ENCODE measurements at regions not wholly inside any gene's neighbourhood (a gene's known extent, or its start where the extent isn't known, plus 50 kb on each side); places are given as distances from the start of the nearest gene placed in this dataset.

DNA sequence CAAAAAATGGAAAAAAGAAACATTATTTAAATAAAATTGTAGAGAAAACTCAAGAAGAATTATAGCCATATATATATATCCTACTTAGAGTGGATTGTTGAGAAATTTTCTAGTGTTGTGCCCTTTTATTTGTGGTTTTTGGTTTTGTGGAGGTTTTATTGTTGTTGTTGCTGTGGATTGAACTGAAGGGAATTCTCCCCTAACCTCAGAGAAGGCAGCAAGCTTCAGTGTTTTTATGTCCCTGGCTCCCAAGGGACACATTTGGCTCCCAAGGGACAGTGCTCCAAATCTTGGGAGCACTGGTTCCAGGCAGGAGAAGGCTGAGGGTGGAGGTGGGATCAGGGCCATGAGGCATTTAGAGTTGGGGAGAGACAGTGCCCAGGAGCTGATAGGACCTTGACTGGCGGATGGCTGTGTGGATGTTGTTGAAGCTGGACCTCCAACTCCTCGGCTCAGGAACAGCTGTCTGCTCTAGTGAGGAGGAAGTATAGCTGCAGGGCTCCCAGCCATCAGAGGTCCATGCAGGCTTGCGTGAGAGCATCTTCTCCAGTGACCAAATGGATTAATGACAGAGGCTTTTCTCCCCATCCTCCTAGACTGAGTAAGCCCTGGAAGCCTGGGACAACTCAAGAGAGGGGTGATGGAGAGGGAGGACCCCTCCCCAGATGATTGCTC is 100.5 kb downstream of the TEX35 start:
- H3K27ac ChIP-seq (ENCODE audit: low read depth in 1 of 2, low read length in 1 of 2) = no peak overlapping the region
- WGBS = 92% methylated on average over 3 of the region's 3 CpGs

DNA sequence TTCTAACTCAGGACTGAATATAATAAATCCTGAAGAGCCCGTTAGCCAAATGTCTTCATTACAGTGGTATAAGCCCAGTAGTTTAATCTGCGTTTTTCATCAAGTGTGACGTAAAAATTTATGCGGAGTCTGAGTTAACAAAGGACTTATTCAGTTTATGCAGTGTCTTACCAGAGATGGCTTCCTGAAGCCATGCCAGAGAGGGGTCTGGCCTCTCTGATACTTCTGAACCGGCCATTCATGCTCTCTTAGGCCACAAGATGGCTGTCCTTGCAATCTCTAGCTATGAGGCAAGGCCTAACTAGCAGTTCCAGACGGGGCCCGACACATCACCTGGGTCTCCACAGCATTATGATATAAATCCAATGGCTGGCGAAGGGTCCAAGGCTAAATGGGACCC is 101.4 kb downstream of the TEX35 start:
- DNase-seq (ENCODE audit: low read depth in 6 of 9, low spot score in 9 of 9) = no peak
- H3K27ac ChIP-seq (ENCODE audit: low read depth in 1 of 2, low read length in 1 of 2) = no peak overlapping the region
- no peaks in the 10 kb centered on the region for H3K36me3 ChIP-seq (ENCODE audit: control insufficient read depth in 2 of 2, insufficient read depth in 2 of 2, low read length in 1 of 2)
- no peaks in the 10 kb centered on the region for H3K4me1 ChIP-seq (ENCODE audit: control insufficient read depth in 2 of 2, insufficient read depth in 2 of 2, low read length in 2 of 2)
- no peaks in the 10 kb centered on the region for H3K9me3 ChIP-seq (ENCODE audit: control insufficient read depth in 2 of 2, insufficient read depth in 1 of 2, low read length in 1 of 2)
- WGBS = 96% methylated on average over 8 of the region's 8 CpGs
- no peak overlapping the region for H3K4me3 ChIP-seq (ENCODE audit: low read length in 2 of 2)
- H3K27me3 ChIP-seq (ENCODE audit: control insufficient read depth in 2 of 2, insufficient read depth in 1 of 2, low read length in 1 of 2) = no peaks in the 10 kb centered on the region

More for the DNA sequence above, 100.5 kb downstream of the TEX35 start:
- no peaks in the 10 kb centered on the region for H3K9me3 ChIP-seq (ENCODE audit: control insufficient read depth in 2 of 2, insufficient read depth in 1 of 2, low read length in 1 of 2)
- DNase-seq (ENCODE audit: low read depth in 6 of 9, low spot score in 9 of 9) = no peak
- no peaks in the 10 kb centered on the region for H3K36me3 ChIP-seq (ENCODE audit: control insufficient read depth in 2 of 2, insufficient read depth in 2 of 2, low read length in 1 of 2)
- H3K4me3 ChIP-seq (ENCODE audit: low read length in 2 of 2) = no peak overlapping the region
- peaks cover 0 to 1% of the 10 kb centered on the region in 2 donors for H3K4me1 ChIP-seq (ENCODE audit: control insufficient read depth in 2 of 2, insufficient read depth in 2 of 2, low read length in 2 of 2)
- H3K27me3 ChIP-seq (ENCODE audit: control insufficient read depth in 2 of 2, insufficient read depth in 1 of 2, low read length in 1 of 2) = no peaks in the 10 kb centered on the region

GRCh38 chr1:178619042-178619927 is 105.8 kb upstream of the RALGPS2 start:
- no peak overlapping the region for H3K27ac ChIP-seq (ENCODE audit: low read depth in 1 of 2, low read length in 1 of 2)
- WGBS = 94% methylated on average over 4 of the region's 4 CpGs

DNA sequence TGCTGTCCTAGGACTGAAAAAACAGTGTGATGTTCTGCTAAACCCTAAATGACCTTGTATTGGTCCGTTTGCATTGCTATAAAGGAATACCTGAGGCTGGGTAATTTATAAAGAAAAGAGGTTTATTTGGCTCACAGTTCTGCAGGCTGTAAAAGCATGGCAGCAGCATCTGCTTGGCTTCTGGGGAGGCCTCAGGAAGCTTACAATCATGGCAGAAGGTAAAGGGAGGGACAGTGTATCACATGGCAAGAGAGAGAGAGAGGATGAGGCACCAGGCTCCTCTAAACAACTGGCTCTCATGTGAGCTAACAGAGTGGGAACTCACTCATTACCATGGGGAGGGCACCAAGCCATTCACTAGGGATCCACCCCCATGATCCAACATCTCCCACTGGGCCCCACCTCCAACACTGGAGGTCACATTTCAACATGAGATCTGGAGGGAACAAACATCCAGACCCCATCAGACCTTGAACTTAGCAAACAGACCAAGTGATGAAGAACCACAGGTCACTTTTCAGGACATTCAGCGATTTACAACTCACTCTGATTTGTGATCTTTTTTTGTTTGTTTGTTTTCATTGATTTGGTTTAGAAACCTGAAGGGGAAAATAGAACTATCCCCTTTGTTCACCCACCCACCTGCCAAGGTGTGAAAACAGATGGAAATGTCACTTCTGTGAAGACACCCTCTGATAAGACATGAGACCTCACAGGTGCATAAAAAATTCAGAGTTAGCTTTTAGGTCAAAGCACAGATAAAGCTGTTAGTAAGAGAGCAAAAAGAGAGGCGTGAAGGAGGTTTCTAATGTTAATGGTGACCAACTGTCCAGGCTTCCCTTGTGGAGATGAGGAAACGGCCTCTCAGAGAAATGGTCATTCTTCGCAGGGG is 104.2 kb upstream of the RALGPS2 start:
- 91% methylated on average over 5 of the region's 5 CpGs for WGBS
- no peak overlapping the region for H3K4me3 ChIP-seq (ENCODE audit: low read length in 2 of 2)
- no peaks in the 10 kb centered on the region for H3K9me3 ChIP-seq (ENCODE audit: control insufficient read depth in 2 of 2, insufficient read depth in 1 of 2, low read length in 1 of 2)
- no peak overlapping the region for H3K27ac ChIP-seq (ENCODE audit: low read depth in 1 of 2, low read length in 1 of 2)
- H3K36me3 ChIP-seq (ENCODE audit: control insufficient read depth in 2 of 2, insufficient read depth in 2 of 2, low read length in 1 of 2) = no peaks in the 10 kb centered on the region
- H3K27me3 ChIP-seq (ENCODE audit: control insufficient read depth in 2 of 2, insufficient read depth in 1 of 2, low read length in 1 of 2) = no peaks in the 10 kb centered on the region
- DNase-seq (ENCODE audit: low read depth in 6 of 9, low spot score in 9 of 9) = no peak
- H3K4me1 ChIP-seq (ENCODE audit: control insufficient read depth in 2 of 2, insufficient read depth in 2 of 2, low read length in 2 of 2) = no peaks in the 10 kb centered on the region

More at GRCh38 chr1:178619042-178619927, 105.8 kb upstream of the RALGPS2 start:
- DNase-seq (ENCODE audit: low read depth in 6 of 9, low spot score in 9 of 9) = no peak
- no peaks in the 10 kb centered on the region for H3K4me1 ChIP-seq (ENCODE audit: control insufficient read depth in 2 of 2, insufficient read depth in 2 of 2, low read length in 2 of 2)
- no peak overlapping the region for H3K4me3 ChIP-seq (ENCODE audit: low read length in 2 of 2)
- no peaks in the 10 kb centered on the region for H3K36me3 ChIP-seq (ENCODE audit: control insufficient read depth in 2 of 2, insufficient read depth in 2 of 2, low read length in 1 of 2)
- no peaks in the 10 kb centered on the region for H3K9me3 ChIP-seq (ENCODE audit: control insufficient read depth in 2 of 2, insufficient read depth in 1 of 2, low read length in 1 of 2)
- H3K27me3 ChIP-seq (ENCODE audit: control insufficient read depth in 2 of 2, insufficient read depth in 1 of 2, low read length in 1 of 2) = no peaks in the 10 kb centered on the region

DNA sequence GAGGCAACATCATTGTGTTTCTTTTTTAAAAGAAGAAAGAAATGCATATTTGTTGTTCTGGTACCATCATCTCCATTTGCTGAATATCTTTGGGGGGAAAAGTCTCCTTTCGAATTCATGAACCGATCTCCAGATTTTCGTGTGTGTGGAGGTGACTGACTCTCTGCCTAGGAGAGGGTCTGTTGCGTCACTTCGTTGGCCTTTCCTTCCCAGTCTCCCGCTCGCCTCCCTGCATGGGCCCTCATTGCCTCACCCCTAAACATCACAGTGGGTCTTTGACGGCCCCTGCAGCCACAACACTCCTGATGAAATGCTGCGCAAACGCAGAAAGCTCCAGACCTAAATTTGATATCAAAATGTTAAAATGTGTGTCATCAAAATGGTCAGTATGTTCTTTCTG is 103.2 kb upstream of the RALGPS2 start:
- Histone ChIP-seq H3K27ac (ENCODE audit: low read depth in 1 of 2, low read length in 1 of 2) (no peak overlapping the region), H3K27me3 (ENCODE audit: control insufficient read depth in 2 of 2, insufficient read depth in 1 of 2, low read length in 1 of 2) (no peaks in the 10 kb centered on the region), H3K9me3 (ENCODE audit: control insufficient read depth in 2 of 2, insufficient read depth in 1 of 2, low read length in 1 of 2) (no peaks in the 10 kb centered on the region), H3K36me3 (ENCODE audit: control insufficient read depth in 2 of 2, insufficient read depth in 2 of 2, low read length in 1 of 2) (no peaks in the 10 kb centered on the region), H3K4me3 (ENCODE audit: low read length in 2 of 2) (no peak overlapping the region), H3K4me1 (ENCODE audit: control insufficient read depth in 2 of 2, insufficient read depth in 2 of 2, low read length in 2 of 2) (no peaks in the 10 kb centered on the region)
- no peak for DNase-seq (ENCODE audit: low read depth in 6 of 9, low spot score in 9 of 9)
- WGBS = 98% methylated on average over 10 of the region's 10 CpGs

DNA sequence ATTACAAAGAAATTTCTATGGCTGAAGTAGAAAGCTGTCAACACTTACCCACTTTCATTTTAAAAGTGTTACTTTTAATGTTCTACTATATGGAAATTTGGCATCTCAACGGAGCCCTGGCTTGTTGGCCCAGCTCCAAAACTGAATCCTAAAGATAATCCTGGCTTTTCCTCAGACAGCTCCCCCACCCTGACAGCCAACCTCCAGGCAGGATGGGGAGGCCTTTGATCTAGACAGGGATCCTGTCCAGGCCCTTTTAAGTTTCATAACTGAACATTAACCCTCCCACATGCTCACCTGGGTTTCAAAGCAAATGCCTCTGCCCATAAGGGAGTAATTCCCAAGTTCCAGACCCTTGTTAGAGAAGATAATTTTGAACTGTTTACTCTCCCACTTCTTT is 99.3 kb upstream of the RALGPS2 start:
- Histone ChIP-seq H3K4me1 (ENCODE audit: control insufficient read depth in 2 of 2, insufficient read depth in 2 of 2, low read length in 2 of 2) (no peaks in the 10 kb centered on the region), H3K27me3 (ENCODE audit: control insufficient read depth in 2 of 2, insufficient read depth in 1 of 2, low read length in 1 of 2) (no peaks in the 10 kb centered on the region), H3K36me3 (ENCODE audit: control insufficient read depth in 2 of 2, insufficient read depth in 2 of 2, low read length in 1 of 2) (no peaks in the 10 kb centered on the region), H3K9me3 (ENCODE audit: control insufficient read depth in 2 of 2, insufficient read depth in 1 of 2, low read length in 1 of 2) (no peaks in the 10 kb centered on the region), H3K27ac (ENCODE audit: low read depth in 1 of 2, low read length in 1 of 2) (no peak overlapping the region), H3K4me3 (ENCODE audit: low read length in 2 of 2) (no peak overlapping the region)
- no peak for DNase-seq (ENCODE audit: low read depth in 6 of 9, low spot score in 9 of 9)
- 89% methylated on average over 1 of the region's 1 CpG for WGBS

- no peaks in the 10 kb centered on the region for H3K9me3 ChIP-seq (ENCODE audit: control insufficient read depth in 2 of 2, insufficient read depth in 1 of 2, low read length in 1 of 2)
- no peaks in the 10 kb centered on the region for H3K36me3 ChIP-seq (ENCODE audit: control insufficient read depth in 2 of 2, insufficient read depth in 2 of 2, low read length in 1 of 2)
- no peaks in the 10 kb centered on the region for H3K27me3 ChIP-seq (ENCODE audit: control insufficient read depth in 2 of 2, insufficient read depth in 1 of 2, low read length in 1 of 2)
- no peaks in the 10 kb centered on the region for H3K4me1 ChIP-seq (ENCODE audit: control insufficient read depth in 2 of 2, insufficient read depth in 2 of 2, low read length in 2 of 2)
- H3K27ac ChIP-seq (ENCODE audit: low read depth in 1 of 2, low read length in 1 of 2) = no peak overlapping the region
- WGBS = 89% methylated on average over 2 of the region's 2 CpGs
- no peak overlapping the region for H3K4me3 ChIP-seq (ENCODE audit: low read length in 2 of 2)
- DNase-seq (ENCODE audit: low read depth in 6 of 9, low spot score in 9 of 9) = no peak
Observed at GRCh38 chr1:178627037-178627436, 98.0 kb upstream of the RALGPS2 start.

- H3K4me1 ChIP-seq (ENCODE audit: control insufficient read depth in 2 of 2, insufficient read depth in 2 of 2, low read length in 2 of 2) = no peaks in the 10 kb centered on the region
- DNase-seq (ENCODE audit: low read depth in 6 of 9, low spot score in 9 of 9) = no peak
- H3K27ac ChIP-seq (ENCODE audit: low read depth in 1 of 2, low read length in 1 of 2) = no peak overlapping the region
- no peaks in the 10 kb centered on the region for H3K27me3 ChIP-seq (ENCODE audit: control insufficient read depth in 2 of 2, insufficient read depth in 1 of 2, low read length in 1 of 2)
- no peak overlapping the region for H3K4me3 ChIP-seq (ENCODE audit: low read length in 2 of 2)
- no peaks in the 10 kb centered on the region for H3K36me3 ChIP-seq (ENCODE audit: control insufficient read depth in 2 of 2, insufficient read depth in 2 of 2, low read length in 1 of 2)
- 96% methylated on average over 2 of the region's 2 CpGs for WGBS
- no peaks in the 10 kb centered on the region for H3K9me3 ChIP-seq (ENCODE audit: control insufficient read depth in 2 of 2, insufficient read depth in 1 of 2, low read length in 1 of 2)
Observed at GRCh38 chr1:178628637-178629251, 96.3 kb upstream of the RALGPS2 start.
